OCI-LY1 (cell line): ENCODE measurements at regions not wholly inside any gene's neighbourhood (a gene's known extent, or its start where the extent isn't known, plus 50 kb on each side); places are given as distances from the start of the nearest gene placed in this dataset.

ENCODE experiments used
- EZH2 ChIP-seq: fragments of 200-600 bp; sonication (generic), shearing (Covaris generic); IDR thresholded peaks from 2 replicates; pipeline ENCODE4 v1.8.0; 2017; ENCODE audit warnings: borderline replicate concordance, mixed run types, mild to moderate bottlenecking, antibody characterized with exemption, low read length, moderate library complexity, mixed read lengths
- TF ChIP-seq, protein P1 (sequence below): fragments of 200-600 bp; sonication (generic), shearing (Covaris generic); IDR thresholded peaks from 2 replicates; pipeline ENCODE4 v1.5.1; 2017; ENCODE audit warnings: mild to moderate bottlenecking, antibody characterized with exemption, low read length, moderate library complexity, mixed read lengths

DNA sequence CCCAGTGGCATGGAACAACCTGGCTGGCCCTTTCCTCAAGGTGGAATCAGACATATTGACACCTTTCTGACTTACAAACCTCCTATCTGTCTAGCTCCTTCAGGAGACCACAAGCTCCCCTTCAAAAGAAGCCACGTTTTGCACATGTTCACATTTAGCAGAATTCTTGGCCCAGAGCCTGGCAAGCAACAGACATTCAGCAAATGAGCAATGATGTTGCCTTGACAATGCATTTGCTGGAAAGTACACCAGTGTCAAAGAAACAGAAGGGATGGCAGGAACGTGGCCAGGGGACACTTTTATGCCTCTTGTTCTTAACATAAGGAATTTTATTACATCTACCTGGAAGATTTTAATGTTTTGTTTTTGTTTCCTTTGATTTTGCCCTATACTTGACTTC is 85.5 kb upstream of the FGF14 start:
- TF ChIP-seq, protein P1, sequence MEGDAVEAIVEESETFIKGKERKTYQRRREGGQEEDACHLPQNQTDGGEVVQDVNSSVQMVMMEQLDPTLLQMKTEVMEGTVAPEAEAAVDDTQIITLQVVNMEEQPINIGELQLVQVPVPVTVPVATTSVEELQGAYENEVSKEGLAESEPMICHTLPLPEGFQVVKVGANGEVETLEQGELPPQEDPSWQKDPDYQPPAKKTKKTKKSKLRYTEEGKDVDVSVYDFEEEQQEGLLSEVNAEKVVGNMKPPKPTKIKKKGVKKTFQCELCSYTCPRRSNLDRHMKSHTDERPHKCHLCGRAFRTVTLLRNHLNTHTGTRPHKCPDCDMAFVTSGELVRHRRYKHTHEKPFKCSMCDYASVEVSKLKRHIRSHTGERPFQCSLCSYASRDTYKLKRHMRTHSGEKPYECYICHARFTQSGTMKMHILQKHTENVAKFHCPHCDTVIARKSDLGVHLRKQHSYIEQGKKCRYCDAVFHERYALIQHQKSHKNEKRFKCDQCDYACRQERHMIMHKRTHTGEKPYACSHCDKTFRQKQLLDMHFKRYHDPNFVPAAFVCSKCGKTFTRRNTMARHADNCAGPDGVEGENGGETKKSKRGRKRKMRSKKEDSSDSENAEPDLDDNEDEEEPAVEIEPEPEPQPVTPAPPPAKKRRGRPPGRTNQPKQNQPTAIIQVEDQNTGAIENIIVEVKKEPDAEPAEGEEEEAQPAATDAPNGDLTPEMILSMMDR, result no peak
- no peak for TF ChIP-seq EZH2
